Hematopoietic multipotent progenitor cell (in vitro differentiated cells): ENCODE measurements at regions not wholly inside any gene's neighbourhood (a gene's known extent, or its start where the extent isn't known, plus 50 kb on each side); places are given as distances from the start of the nearest gene placed in this dataset.
"Not testable (repeated sequence)": the region's sequence is repeated elsewhere in the genome, so short reads cannot be mapped to it uniquely, and the experiment has no call there.

Experiments
- DNase-seq, 3 donors: peaks; one replicate each; pipeline ENCODE4 v3.0.0-alpha.2; 2011 to 2015; ENCODE audit warnings: low read depth in 2 of 3, low spot score in 2 of 3

DNA sequence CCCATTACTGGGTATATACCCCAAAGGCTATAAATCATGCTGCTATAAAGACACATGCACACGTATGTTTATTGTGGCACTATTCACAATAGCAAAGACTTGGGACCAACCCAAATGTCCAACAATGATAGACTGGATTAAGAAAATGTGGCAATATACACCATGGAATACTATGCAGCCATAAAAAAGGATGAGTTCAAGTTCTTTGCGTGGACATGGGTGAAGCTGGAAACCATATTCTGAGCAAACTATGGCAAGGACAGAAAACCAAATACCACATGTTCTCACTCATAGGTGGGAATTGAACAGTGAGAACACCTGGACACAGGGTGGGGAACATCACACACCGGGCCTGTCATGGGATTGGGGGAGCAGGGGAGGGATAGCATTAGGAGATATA, 54.4 kb upstream of the MUCL1 start:
- DNase-seq: not testable (repeated sequence)

DNA sequence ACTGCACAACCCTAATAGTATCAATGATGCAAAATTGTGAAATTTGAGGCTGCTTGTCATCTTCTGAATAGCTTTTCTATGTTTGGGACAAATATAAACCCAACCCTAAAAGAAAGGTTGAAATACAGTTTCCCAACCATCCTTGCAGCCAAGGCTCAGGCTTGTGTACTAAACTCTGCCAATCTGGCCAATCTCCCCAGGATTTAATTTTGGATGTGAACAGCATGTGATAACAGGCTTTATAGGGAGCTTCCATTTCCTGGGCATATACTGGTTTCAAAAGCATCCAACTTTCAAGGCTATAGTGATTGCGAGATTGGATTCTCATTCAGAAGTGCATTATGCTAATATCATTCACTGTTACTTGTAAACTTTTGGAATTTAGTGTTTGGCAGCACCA, 55.7 kb upstream of the MUCL1 start:
- DNase-seq: no peak

GRCh38 chr12:54796991-54797390, 57.3 kb upstream of the MUCL1 start:
- no peak for DNase-seq

- DNase-seq: no peak
Observed at GRCh38 chr12:54795644-54796043, 58.7 kb upstream of the MUCL1 start.

DNA sequence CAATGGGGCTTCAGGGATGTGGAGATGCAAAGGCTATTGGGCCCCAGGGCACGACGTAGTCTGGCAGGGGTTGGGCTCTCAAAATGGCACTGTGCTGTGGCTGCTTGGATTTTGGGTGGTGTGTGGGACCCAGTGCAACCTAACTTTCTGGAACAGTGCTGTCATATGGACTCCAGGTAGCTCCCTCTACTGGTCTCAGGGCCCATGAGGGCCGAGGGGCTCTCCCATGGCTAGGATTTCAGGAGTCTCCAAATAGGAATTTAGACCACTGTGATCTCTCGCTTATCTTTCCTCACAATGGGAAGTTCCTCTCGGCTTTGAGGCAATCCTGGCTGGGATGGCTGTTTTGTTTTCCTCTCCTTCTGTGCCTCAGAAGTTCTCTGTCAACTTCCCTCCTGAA, 68.2 kb upstream of the MUCL1 start:
- no peak for DNase-seq

DNA sequence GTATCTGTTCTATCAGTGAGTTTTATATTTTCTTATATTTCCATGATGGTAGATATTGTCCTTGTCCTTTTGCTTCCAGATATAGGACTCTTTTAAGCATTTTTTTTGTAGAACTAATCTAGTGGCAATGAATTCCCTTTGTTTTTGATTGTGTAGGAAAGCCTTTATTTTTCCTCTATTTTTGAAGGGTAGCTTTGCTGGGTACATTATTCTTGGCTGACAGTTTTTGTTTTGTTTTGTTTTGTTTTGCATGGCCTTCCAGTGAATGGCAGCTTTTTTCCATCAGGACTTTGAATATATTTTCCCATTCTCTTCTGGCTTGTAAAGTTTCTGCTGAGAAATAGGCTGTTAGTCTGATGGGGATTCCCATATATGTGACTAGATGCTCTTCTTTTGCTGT, 70.2 kb upstream of the MUCL1 start:
- no peak for DNase-seq

DNA sequence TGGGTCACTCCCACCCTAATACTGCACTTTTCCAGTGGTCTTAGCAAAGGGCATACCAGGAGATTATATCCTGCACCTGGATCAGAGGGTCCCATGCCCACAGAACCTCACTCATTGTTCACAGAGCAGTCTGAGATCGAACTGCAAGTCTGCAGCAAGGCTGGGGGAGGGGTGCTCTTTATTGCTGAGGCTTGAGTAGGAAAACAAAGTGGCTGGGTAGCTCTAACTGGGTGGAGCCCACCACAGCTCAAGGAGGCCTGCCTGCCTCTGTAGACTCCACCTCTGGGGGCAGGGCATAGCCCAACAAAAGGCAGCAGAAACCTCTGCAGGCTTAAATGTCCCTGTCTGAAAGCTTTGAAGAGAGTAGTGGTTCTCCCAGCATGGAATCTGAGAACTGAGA, 77.3 kb upstream of the MUCL1 start:
- DNase-seq: not testable (repeated sequence)

DNA sequence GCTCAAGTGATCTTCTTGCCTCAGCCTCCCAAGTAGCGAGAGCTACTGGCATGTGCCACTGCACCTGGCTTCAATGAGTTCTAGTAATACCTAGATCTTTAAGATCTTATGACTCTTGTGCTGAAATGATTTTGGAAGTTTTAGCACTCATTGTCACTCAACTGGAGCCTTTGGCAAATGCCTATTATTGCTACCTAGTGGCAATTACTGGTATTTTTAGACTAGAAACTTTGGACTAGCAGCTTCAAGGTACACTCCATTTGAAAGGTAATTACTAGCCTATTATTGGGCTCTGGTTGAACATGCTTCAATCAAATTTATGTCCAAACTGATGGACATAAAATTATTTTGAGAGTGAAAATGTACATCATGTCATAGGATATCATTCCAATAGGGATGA, 80.7 kb upstream of the MUCL1 start:
- no peak for DNase-seq

DNA sequence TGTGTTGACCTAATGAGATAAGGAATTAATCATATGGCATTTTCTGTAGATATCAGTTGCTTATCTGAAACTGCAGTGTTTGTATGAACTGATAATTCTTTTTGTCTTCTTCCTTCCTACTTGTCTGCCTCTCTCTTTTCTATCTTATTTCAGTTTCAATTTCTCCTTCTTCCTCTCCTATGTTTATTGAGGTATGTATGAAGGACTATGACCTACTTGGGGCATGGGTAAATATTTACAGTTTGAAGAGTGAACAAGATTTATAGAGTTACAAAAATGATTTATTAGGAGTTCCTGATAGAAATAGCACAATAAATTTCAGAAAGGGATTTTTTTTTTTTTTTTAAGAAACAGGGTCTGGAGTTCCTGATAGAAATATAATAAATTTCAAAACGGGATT, 88.7 kb upstream of the MUCL1 start:
- DNase-seq: no peak

- no peak for DNase-seq
Observed at GRCh38 chr12:54762390-54762789, 91.9 kb upstream of the MUCL1 start.

GRCh38 chr12:54759751-54760150, 94.6 kb upstream of the MUCL1 start:
- peak in 2 of 3 donors; percentile 53 to 65 for DNase-seq

DNA sequence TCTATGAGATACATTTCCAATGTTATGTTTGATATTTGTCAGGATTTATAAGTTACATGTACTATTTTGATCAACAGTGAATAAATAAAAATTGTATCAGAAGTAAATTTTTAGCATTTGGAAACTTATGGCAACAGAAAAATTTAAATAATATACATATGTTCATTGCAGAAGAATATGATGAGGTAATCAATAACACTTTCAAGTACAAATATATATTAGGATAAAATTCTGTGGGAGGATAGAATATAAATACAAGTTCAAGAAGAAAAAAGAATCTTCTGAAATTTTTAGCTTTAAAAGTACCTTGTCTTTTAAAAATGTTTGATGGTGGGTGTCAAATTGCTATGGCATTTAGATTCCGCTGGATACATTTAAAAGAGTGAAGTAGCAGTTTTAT, 102.8 kb upstream of the MUCL1 start:
- no peak for DNase-seq

- DNase-seq: peak; percentile 37 to 82 (median 64)
Observed at GRCh38 chr12:54749191-54749818, 101.1 kb upstream of the DCD start.

DNA sequence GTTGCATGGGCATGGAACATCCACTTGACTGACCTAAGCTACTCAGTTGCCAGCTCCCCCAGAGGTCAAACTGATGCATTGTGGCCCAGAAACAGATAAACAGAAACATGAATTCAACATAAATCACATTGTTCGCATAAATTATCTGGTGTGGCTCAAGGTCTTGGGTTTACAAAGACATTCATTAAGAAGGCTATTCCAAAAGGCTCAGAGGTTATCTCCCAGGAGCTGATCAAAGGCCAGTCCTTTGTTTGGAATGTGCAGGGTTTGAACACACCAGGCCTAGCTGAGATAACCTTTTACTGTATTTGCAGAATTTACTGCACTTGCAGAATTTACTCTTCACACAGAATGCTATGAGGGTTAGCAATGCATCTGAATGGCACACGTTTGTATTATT, 96.4 kb upstream of the DCD start:
- DNase-seq: no peak

GRCh38 chr12:54740882-54741281, 92.7 kb upstream of the DCD start:
- no peak for DNase-seq

DNA sequence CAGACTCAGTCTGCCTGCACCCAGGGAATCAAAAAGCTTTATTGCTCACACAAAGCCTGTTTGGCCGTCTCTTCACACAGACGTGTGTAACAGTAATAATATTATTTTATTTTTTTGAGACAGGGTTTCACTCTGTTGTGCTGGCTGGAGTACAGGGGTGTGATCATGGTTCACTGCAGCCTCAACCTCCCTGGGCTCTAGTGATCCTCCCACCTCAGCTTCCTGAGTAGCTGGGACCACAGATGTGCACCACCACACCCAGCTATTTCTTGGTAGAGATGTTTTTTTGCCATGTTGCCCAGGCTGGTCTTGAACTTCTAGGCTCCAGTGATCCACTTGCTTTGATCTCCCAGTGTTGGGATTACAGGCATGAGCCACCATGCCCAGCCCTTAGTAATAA, 88.4 kb upstream of the DCD start:
- DNase-seq: no peak

- no peak for DNase-seq
Observed at GRCh38 chr12:54734196-54734950, 86.2 kb upstream of the DCD start.

- DNase-seq: peak in 2 of 3 donors; percentile 25 to 40
Observed at GRCh38 chr12:54725233-54725843, 77.2 kb upstream of the DCD start.

GRCh38 chr12:54723379-54724256, 75.5 kb upstream of the DCD start:
- DNase-seq: peak; percentile 18 to 67 (median 30)

GRCh38 chr12:54721312-54721711, 73.1 kb upstream of the DCD start:
- no peak for DNase-seq

DNA sequence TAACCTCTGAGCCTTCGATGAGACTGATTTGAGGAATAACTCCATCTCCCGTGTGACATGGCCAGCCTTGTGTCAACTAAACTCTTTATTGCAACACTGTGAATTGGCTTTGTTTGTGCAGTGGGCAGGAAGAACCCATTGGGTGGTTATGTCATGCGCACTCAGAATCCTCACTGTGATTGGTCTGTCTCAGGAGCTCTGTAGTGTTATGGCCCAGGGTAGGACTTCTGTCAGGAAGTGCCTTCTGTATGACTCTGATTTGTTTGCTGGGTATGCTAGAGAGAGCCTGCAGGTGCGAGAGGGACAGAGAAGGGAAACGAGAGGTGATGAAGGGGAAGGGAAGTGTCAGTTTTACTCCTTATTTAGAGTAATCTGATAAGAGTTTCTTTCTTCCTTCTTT, 71.5 kb upstream of the DCD start:
- no peak for DNase-seq
